ENCODE measurements at regions not wholly inside any gene's neighbourhood (a gene's known extent, or its start where the extent isn't known, plus 50 kb on each side); places are given as distances from the start of the nearest gene placed in this dataset.

DNA sequence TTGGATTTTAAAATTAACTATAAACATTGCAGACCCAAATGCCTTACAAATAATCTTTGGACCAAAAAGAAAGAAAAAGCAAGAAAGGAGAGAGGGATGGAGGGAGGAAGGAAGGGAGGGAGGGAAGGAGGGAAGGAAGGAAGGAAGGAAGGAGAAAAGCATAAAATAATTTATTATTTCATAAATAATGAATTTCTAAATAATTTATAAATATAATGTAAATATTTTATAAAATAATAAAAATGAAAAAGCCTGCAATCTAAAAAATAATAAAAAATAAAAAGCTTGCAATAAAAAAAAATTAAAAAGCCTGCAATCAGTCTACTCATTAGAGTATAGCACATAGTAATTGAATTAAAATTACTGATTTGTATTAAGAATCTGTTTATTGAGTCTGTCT is 614.3 kb downstream of the ISL1 start:
- intact Hi-C loops (cut with DNase I), result no loop called here
- H3K4me3 ChIP-seq (replicated peaks in 1 of 3), result no peak overlapping the region

DNA sequence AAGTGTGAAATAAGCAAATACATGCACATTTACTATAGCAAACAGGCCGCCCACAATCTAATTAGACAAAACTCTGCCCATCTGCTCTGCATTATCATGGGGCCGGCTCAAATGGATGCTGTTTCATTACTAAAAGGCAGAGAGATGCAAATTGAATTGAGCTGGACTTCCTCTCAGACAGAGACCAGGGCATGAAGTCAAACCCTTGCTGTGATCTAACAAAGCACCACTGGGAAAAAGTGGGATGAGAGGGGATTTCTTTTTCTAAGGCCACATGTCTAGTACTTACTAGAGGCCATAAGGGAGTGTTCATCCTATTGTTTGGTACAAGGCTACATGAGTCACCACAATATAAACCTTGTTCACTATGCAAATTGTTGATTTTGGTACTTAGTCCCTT is 614.7 kb downstream of the ISL1 start:
- no peak for DNase-seq
- Histone ChIP-seq H3K27me3 (no peaks in the 10 kb centered on the region), H3K36me3 (no peaks in the 10 kb centered on the region), H3K4me3 (replicated peaks in 1 of 3) (no peak overlapping the region), H3K9me3 (no peaks in the 10 kb centered on the region), H3K4me1 (no peaks in the 10 kb centered on the region), H3K27ac (no peak overlapping the region)
- TF ChIP-seq POLR2A (IDR thresholded peaks at IDR 0.05), result no peak
- TF ChIP-seq, protein P1, sequence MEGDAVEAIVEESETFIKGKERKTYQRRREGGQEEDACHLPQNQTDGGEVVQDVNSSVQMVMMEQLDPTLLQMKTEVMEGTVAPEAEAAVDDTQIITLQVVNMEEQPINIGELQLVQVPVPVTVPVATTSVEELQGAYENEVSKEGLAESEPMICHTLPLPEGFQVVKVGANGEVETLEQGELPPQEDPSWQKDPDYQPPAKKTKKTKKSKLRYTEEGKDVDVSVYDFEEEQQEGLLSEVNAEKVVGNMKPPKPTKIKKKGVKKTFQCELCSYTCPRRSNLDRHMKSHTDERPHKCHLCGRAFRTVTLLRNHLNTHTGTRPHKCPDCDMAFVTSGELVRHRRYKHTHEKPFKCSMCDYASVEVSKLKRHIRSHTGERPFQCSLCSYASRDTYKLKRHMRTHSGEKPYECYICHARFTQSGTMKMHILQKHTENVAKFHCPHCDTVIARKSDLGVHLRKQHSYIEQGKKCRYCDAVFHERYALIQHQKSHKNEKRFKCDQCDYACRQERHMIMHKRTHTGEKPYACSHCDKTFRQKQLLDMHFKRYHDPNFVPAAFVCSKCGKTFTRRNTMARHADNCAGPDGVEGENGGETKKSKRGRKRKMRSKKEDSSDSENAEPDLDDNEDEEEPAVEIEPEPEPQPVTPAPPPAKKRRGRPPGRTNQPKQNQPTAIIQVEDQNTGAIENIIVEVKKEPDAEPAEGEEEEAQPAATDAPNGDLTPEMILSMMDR (IDR thresholded peaks at IDR 0.05), result no peak
- WGBS, 2 donors, result 76 to 78% methylated on average over 2 of the region's 2 CpGs
- intact Hi-C loops (cut with DNase I), result no loop called here

More for the DNA sequence above, 614.3 kb downstream of the ISL1 start:
- H3K36me3 ChIP-seq, result no peaks in the 10 kb centered on the region
- no peaks in the 10 kb centered on the region for H3K27me3 ChIP-seq
- no peaks in the 10 kb centered on the region for H3K9me3 ChIP-seq
- DNase-seq, result no peak
- H3K4me1 ChIP-seq, result no peaks in the 10 kb centered on the region
- TF ChIP-seq POLR2A (IDR thresholded peaks at IDR 0.05), result no peak
- TF ChIP-seq, protein P1 (IDR thresholded peaks at IDR 0.05), result no peak
- no peak overlapping the region for H3K27ac ChIP-seq

GRCh38 chr5:52007230-52007858 is 624.1 kb downstream of the ISL1 start:
- intact Hi-C loops (cut with DNase I), result no loop called here
- Histone ChIP-seq H3K27ac (no peak overlapping the region), H3K4me3 (replicated peaks in 1 of 3) (no peak overlapping the region), H3K9me3 (no peaks in the 10 kb centered on the region), H3K27me3 (no peaks in the 10 kb centered on the region), H3K36me3 (no peaks in the 10 kb centered on the region), H3K4me1 (no peaks in the 10 kb centered on the region)
- no peak for DNase-seq
- WGBS, 2 donors, result 26 to 30% methylated on average over 5 of the region's 5 CpGs
- TF ChIP-seq, protein P1 (IDR thresholded peaks at IDR 0.05), result peak in 5 of 6 experiments; percentile 13 to 57 (median 53)
- no peak for TF ChIP-seq POLR2A (IDR thresholded peaks at IDR 0.05)

DNA sequence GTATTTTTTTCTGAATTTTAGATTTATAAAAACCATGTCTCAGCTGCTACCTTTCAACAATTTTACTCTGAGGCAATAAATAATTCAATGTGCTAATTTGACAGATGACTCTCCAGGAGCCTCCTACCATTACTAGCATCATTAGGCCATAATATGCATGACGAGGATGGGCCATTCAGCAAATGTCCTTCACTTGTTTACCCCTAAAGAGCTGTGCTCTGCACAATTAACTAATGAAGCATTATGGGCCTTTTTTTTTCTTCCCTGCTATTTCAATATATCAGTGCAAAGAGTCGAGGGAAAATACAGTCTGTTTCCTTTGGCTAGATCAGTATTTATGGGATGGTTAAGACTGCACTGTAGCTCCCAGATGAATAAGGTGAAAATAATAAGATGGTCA is 627.2 kb downstream of the ISL1 start:
- Histone ChIP-seq H3K27ac (no peak overlapping the region), H3K27me3 (no peaks in the 10 kb centered on the region), H3K4me3 (replicated peaks in 1 of 3) (no peak overlapping the region), H3K36me3 (no peaks in the 10 kb centered on the region), H3K9me3 (no peaks in the 10 kb centered on the region), H3K4me1 (no peaks in the 10 kb centered on the region)
- no peak for DNase-seq
- intact Hi-C loops (cut with DNase I), result no loop called here
- WGBS, 2 donors, result 80 to 85% methylated on average over 2 of the region's 2 CpGs
- no peak for TF ChIP-seq POLR2A (IDR thresholded peaks at IDR 0.05)
- TF ChIP-seq, protein P1 (IDR thresholded peaks at IDR 0.05), result no peak

GRCh38 chr5:52013523-52013922 is 630.3 kb downstream of the ISL1 start:
- Histone ChIP-seq H3K4me3 (replicated peaks in 1 of 3) (no peak overlapping the region), H3K36me3 (no peaks in the 10 kb centered on the region), H3K27ac (no peak overlapping the region), H3K27me3 (no peaks in the 10 kb centered on the region), H3K4me1 (no peaks in the 10 kb centered on the region), H3K9me3 (no peaks in the 10 kb centered on the region)
- DNase-seq, result no peak
- TF ChIP-seq POLR2A (IDR thresholded peaks at IDR 0.05), result no peak
- TF ChIP-seq, protein P1 (IDR thresholded peaks at IDR 0.05), result no peak
- 76 to 81% methylated on average over 1 of the region's 1 CpG for WGBS, 2 donors
- intact Hi-C loops (cut with DNase I), result no loop called here

All from thyroid gland (tissue), 4 donors.